Mucosa of rectum (tissue), 2 donors: ENCODE measurements at regions not wholly inside any gene's neighbourhood (a gene's known extent, or its start where the extent isn't known, plus 50 kb on each side); places are given as distances from the start of the nearest gene placed in this dataset.

ENCODE experiments used
- H3K27ac ChIP-seq, 2 donors: one replicate each; pipeline ENCODE4 v1.7.0; 2013; ENCODE audit warnings: inconsistent platforms in 2 of 2, low read depth in 2 of 2, low read length in 2 of 2
- H3K27me3 ChIP-seq, 2 donors: one replicate each; pipeline ENCODE4 v1.7.0; 2013; ENCODE audit warnings: low read length in 2 of 2; ENCODE audit not compliant: control insufficient read depth in 2 of 2, insufficient read depth in 2 of 2
- H3K36me3 ChIP-seq, 2 donors: one replicate each; pipeline ENCODE4 v1.7.0; 2013; ENCODE audit warnings: low read length in 2 of 2; ENCODE audit not compliant: control insufficient read depth in 2 of 2, insufficient read depth in 2 of 2
- H3K4me1 ChIP-seq, 2 donors: one replicate each; pipeline ENCODE4 v1.7.0; 2013; ENCODE audit warnings: low read length in 2 of 2, mild to moderate bottlenecking in 1 of 2; ENCODE audit not compliant: control insufficient read depth in 2 of 2, insufficient read depth in 2 of 2
- H3K4me3 ChIP-seq, 2 donors: one replicate each; pipeline ENCODE4 v1.7.0; 2013; ENCODE audit warnings: low read length in 2 of 2
- H3K9ac ChIP-seq, 2 donors: one replicate each; pipeline ENCODE4 v1.7.0; 2013; ENCODE audit warnings: low read length in 2 of 2, low read depth in 1 of 2, mild to moderate bottlenecking in 1 of 2
- H3K9me3 ChIP-seq, 2 donors: one replicate each; pipeline ENCODE4 v1.7.0; 2013; ENCODE audit warnings: low read length in 2 of 2; ENCODE audit not compliant: control insufficient read depth in 2 of 2
- donor health status: healthy.
- donor health status: Normal muscosa, but diverticular disease.

DNA sequence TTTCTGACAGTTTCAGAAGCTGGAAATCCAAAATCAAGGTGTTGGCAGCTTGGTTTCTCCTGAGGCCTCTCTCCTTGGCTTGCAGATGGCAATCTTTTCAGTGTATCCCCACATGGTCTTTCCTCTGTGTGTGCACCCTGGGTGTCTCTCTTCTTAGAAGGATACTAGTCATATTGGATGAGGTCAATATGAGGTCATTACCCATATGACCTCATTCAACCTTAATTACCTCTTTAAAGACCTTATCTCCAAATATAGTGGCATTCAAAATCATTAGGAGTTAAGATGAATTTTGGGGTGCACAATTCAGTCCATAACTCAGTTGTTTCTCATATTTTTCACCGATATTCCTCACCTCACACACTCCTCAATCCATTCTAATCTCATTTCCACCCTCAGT is 92.4 kb upstream of the TGM3 start:
- no peak overlapping the region for H3K27ac ChIP-seq
- peaks cover 0 to 6% of the 10 kb centered on the region in 2 donors for H3K27me3 ChIP-seq

DNA sequence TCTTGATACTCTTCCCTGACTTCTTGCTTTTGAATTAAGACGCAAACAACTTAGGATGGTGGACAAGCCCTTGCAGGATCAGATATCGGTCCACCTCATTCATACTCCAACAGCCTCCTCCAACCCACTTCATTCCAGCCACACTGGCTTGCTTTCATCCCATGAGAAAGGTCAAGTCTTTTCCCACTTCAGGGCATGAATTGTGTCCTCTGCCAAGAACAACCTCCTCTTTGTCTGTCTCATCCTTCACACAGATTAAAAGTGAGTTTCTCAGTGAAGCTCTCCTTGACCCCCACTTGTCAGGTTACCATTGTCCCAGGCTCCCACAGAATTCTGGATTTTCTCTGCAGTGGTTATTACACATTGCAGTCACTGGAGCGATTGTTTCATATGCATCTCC is 91.8 kb upstream of the TGM3 start:
- H3K4me1 ChIP-seq: peaks cover 3 to 7% of the 10 kb centered on the region in 2 donors
- H3K36me3 ChIP-seq: no peaks in the 10 kb centered on the region
- H3K27me3 ChIP-seq: peaks cover 0 to 4% of the 10 kb centered on the region in 2 donors

More for the DNA sequence above, 92.4 kb upstream of the TGM3 start:
- Histone ChIP-seq H3K4me1 (peaks cover 3 to 7% of the 10 kb centered on the region in 2 donors), H3K9ac (no peak overlapping the region), H3K4me3 (no peak overlapping the region), H3K9me3 (no peaks in the 10 kb centered on the region), H3K36me3 (no peaks in the 10 kb centered on the region)

DNA sequence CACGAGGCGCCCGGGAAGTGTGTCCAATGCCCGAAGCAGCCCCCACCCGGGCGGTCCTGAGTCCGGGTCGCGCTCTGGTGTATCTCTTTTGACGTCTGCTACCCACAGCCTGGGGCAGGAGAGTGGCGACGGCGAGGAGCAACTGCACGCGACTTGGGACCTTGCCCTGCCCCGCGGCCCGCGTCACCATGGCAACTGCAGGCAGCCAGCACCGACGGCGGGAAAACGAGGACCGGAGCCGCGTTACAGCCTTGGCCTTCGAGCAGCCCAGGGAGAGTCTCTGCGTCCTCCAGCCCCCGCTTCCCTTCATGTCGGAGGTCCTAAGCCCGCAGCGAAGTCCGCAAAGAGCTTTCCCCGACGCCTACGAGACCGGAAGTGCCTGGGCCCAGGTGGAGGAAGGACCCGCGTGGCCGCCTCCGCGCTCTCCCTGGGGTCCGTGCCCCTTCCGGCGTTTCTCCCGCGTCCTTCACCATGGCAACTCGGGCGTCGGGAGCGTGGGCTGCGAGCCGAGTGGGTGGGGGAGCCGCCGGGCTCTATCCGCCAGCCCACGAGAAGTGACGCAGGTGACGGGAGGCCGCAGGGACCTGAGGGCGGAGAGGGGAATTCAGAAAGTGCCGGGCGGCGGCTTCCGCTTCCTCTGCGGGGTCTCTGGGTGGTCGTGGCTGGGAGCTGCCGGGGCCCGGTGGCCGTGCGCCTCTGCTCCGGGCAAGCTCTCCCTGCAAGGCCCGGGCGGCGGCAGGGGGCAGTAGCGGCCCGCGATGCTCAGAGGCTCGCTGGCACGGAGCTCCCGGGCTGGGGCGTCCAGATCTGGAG is 88.6 kb upstream of the TGM3 start:
- Histone ChIP-seq H3K36me3 (no peaks in the 10 kb centered on the region), H3K9me3 (no peaks in the 10 kb centered on the region), H3K27ac (no peak overlapping the region), H3K9ac (peak overlapping the region in 1 of 2 donors; percentile 61), H3K4me1 (peaks cover 7 to 10% of the 10 kb centered on the region in 2 donors), H3K27me3 (peaks cover 3 to 4% of the 10 kb centered on the region in 2 donors), H3K4me3 (peak overlapping the region; percentile 69 to 76)

More for the DNA sequence above, 91.8 kb upstream of the TGM3 start:
- Histone ChIP-seq H3K9ac (no peak overlapping the region), H3K27ac (no peak overlapping the region), H3K4me3 (no peak overlapping the region), H3K9me3 (no peaks in the 10 kb centered on the region)

DNA sequence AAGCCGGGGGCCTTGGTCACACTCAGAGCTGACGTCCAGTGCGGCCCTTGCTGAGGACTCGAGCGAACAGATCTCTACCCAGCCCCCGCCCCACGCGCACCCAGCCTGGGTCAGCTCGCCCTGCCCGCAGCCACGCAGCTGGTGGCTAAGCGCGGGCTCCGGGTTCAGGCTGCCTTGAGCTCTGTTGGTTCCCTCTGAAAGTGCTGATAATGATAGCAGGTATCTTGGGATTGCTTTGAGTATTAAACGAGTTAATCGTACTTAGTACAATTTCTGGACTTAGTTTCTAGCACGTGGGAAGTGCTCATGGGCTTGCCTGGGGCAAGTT is 88.1 kb upstream of the TGM3 start:
- peaks cover 7 to 10% of the 10 kb centered on the region in 2 donors for H3K4me1 ChIP-seq
- peak overlapping the region in 1 of 2 donors; percentile 61 for H3K9ac ChIP-seq
- H3K9me3 ChIP-seq: no peaks in the 10 kb centered on the region
- H3K4me3 ChIP-seq: peak overlapping the region; percentile 69 to 76
- no peak overlapping the region for H3K27ac ChIP-seq
- peaks cover 4 to 7% of the 10 kb centered on the region in 2 donors for H3K27me3 ChIP-seq
- no peaks in the 10 kb centered on the region for H3K36me3 ChIP-seq

DNA sequence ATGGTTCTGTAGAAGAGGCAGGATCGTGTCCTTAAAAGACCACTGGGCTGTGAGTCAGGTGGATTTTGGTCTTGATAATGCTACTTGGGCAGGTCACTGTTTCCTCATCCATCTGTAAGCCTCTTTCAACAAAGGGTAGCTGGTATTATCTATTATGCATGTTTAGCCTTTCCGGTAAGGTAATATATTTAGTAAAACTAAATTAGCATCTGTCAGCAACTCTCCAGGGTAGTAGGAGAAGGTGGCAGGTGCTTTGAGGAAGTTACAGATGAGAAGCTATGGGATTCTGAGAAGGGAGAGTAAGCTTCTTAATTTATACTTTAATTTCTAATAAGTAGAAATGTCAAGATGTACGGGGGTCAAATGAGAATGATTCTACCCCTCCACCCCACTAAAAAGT is 86.9 kb upstream of the TGM3 start:
- Histone ChIP-seq H3K9me3 (no peaks in the 10 kb centered on the region), H3K27ac (no peak overlapping the region), H3K9ac (no peak overlapping the region), H3K4me1 (peaks cover 7 to 10% of the 10 kb centered on the region in 2 donors), H3K27me3 (peaks cover 4 to 10% of the 10 kb centered on the region in 2 donors), H3K36me3 (no peaks in the 10 kb centered on the region), H3K4me3 (no peak overlapping the region)

DNA sequence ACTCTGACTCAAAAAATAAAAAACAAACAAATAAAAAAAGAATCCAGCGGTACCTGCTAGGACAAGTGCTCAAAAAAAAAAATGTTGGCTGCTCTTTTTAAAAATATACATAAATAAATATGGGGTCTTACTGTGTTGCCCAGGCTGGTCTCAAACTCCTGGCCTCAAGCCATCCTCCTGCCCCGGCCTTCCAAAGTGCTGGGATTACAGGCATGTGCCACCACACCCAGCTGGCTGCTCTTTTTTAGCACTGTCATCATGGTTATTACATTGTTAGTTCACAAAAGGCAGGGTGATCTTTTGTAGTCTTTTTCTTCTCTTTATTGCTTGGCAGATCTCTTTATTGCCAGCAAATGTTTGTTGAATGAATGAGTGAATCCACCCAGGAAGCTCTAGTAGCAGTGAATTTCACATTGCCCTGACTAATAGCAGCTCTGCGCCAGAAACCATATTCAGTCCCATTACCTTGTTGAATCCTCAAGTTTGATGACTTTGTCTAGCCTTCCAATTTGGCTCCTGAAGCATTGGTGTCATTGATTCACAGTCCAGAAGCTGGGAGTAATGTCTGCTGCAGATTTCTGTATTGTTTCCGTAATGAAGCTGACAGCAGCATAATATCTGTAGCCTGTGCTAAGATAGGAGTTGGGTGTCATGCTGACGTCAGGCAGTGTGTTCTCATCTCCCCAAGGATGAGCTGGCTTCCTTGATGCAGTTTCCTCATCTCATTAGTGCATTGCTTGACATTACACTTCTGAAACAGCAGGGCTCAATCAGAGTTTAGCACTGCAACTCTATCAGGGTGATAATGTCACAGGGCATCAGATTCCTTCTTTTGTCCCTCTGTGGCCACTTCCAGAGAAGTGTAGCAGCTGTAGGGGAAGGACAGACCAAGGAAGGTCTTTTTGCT is 84.9 kb upstream of the TGM3 start:
- peak overlapping the region; percentile 11 to 33 for H3K27ac ChIP-seq
- peaks cover 4 to 10% of the 10 kb centered on the region in 2 donors for H3K27me3 ChIP-seq
- H3K4me3 ChIP-seq: no peak overlapping the region
- H3K36me3 ChIP-seq: no peaks in the 10 kb centered on the region
- no peaks in the 10 kb centered on the region for H3K9me3 ChIP-seq
- no peak overlapping the region for H3K9ac ChIP-seq
- H3K4me1 ChIP-seq: peaks cover 7 to 10% of the 10 kb centered on the region in 2 donors

DNA sequence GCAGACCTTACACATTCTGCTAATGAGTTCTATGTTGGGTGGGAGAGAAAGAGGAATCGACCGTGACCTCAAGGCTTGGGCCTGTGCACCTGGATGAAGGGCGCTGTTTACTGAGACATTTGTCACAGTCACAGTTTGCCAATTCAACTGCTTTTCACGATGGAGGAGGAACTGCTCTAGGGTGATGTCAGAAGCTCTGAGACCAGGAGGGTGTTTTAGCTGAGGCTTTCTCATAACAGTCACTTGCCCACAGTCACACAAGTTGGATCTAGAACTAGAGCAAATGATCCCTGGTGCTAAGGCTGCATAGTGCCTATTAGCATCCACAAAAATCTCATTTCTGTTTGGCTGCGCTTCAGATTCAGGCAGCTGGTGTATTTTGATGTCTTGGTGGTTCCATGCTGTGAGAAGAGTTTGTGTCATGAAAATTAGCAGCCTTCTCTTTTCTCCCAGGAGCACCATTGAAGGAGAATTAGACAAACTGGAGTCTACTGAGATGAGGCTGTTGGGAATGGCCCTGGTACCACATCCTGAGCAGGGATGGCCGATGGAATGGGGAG is 83.3 kb upstream of the TGM3 start:
- Histone ChIP-seq H3K9ac (no peak overlapping the region), H3K4me1 (peaks cover 2 to 6% of the 10 kb centered on the region in 2 donors), H3K9me3 (no peaks in the 10 kb centered on the region), H3K4me3 (no peak overlapping the region), H3K36me3 (no peaks in the 10 kb centered on the region), H3K27ac (no peak overlapping the region), H3K27me3 (peaks cover 0 to 10% of the 10 kb centered on the region in 2 donors)

DNA sequence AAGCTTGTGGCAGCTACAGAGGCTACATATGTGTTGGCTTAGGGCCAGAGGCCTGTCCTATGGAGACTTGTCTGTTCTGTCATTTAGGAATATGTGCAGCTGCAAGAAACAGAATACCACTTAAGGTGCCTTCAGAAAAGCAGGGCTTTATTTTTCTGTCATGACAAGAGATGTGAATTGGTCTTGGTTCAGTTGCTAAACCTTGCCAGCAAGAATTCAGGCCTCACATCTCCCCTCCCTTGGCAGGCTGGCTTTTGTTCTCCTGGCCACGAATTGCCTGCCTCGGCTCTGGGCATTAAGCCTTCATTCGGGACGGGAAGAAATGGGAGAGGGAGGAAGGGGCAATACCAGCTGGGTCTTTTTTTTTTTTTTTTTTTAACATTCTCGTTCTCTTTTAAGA is 82.4 kb upstream of the TGM3 start:
- H3K36me3 ChIP-seq: no peaks in the 10 kb centered on the region
- no peak overlapping the region for H3K27ac ChIP-seq

DNA sequence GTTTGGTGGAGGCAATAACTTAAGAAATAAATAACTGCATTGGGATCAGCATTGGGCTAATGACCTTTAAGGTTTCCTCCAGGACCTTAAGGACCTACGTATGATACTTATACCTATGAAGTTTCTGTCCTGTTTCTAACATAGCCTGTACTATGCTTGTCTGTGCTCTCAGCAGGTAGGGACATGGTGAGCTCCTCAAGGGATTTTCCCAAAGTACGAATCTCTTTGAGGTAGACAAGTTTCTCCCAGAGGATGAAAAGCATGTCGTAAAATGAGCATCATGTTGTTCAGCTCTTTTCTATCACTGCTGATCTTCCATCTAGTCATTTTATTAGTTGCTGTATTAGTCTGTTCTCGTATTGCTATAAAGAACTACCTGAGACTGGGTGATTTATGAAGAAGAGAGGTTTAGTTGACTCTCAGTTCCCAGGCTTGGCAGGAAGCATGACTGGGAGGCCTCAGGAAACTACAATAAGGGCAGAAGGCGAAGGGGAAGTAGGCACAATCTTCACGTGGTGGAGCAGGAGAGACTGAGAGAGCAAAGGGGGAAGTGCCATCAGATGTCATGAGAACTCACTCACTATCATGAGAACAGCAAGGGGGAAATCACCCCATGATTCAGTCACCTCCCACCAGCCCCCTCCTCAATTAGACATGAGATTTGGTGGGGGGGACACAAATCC is 77.8 kb upstream of the TGM3 start:
- Histone ChIP-seq H3K4me1 (no peaks in the 10 kb centered on the region), H3K36me3 (no peaks in the 10 kb centered on the region), H3K27me3 (peaks cover 0 to under 1% of the 10 kb centered on the region in 2 donors), H3K4me3 (no peak overlapping the region), H3K27ac (no peak overlapping the region), H3K9me3 (peaks cover 2 to 5% of the 10 kb centered on the region in 2 donors), H3K9ac (no peak overlapping the region)

More for the DNA sequence above, 82.4 kb upstream of the TGM3 start:
- Histone ChIP-seq H3K27me3 (peaks cover 0 to 10% of the 10 kb centered on the region in 2 donors), H3K4me3 (no peak overlapping the region), H3K4me1 (peaks cover 0 to 6% of the 10 kb centered on the region in 2 donors), H3K9me3 (no peaks in the 10 kb centered on the region), H3K9ac (no peak overlapping the region)
